ENCODE measurements at regions not wholly inside any gene's neighbourhood (a gene's known extent, or its start where the extent isn't known, plus 50 kb on each side); places are given as distances from the start of the nearest gene placed in this dataset.
"Not testable (repeated sequence)": the region's sequence is repeated elsewhere in the genome, so short reads cannot be mapped to it uniquely, and the experiment has no call there.

DNA sequence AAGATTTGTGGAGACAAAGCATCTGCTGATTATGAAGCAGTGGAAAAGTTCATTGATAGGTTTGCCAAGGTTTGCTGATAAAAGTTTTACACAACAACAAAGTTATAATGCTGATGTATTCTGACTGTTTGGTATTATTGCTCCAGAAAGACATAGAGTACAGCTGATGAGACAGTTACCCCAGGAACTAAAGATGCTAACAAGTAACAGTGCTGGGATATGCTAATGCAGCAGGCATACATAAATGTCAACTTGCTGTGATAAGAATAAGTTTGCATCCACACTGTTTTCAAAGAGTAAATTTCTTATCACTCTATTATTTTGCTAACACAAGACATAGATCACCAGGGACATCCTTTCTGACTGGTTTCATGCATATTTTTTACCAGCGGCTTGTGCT lies 1221.3 kb upstream of the CELF4 start:
- DNase-seq, result no peak

DNA sequence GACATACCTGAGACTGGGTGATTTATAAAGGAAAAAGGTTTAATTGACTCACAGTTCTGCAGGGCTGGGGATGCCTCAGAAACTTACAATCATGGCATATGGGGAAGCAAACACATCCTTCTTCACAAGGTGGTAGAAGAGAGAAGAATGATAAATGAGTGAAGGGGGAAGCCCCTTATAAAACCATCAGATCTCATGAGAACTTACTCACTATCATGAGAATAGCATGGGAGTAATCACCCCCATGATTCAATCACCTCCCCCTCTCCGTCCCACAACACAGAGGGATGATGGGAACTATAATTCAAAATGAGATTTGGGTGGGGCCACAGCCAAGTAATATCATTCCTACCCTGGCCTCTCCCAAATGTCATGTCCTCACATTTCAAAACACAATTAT lies 1206.0 kb upstream of the CELF4 start:
- not testable (repeated sequence) for DNase-seq

DNA sequence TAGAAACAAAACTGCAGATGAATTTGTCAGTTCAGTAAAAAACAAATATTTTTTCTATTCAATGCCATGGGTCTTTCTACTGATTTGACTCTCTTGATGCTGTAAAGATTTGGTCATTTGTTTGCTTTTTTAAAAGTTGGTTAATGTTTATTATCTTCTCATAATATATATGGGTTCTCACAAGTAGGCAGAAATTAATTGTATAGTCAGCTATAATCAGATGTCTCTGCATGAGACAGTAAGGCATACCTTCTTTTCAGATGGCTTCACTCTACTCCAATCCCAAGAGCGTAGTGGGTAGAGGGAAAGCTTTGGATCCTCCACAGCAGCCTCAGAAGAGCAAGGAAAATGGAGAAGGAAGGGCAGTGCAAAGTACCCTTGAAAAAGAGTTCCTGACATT lies 1202.9 kb upstream of the CELF4 start:
- no peak for DNase-seq

DNA sequence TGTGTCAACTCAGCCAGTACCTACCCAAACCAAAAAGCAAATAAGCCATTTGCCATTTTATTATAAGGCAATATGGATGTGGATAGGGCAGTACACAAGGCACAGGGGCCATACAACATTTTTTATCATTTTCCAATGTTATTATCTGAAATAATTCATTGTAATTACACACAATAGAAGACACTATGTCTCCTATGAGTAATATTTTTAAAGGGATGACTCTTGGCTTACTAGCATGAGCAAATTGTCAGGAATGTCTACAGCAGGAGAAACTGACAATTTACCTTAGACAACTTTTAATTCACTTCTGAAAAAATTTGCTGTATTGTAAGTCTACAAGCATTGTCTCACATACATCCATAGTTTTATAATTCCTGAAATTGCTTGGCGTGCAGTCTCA lies 1193.9 kb upstream of the CELF4 start:
- DNase-seq, result no peak

DNA sequence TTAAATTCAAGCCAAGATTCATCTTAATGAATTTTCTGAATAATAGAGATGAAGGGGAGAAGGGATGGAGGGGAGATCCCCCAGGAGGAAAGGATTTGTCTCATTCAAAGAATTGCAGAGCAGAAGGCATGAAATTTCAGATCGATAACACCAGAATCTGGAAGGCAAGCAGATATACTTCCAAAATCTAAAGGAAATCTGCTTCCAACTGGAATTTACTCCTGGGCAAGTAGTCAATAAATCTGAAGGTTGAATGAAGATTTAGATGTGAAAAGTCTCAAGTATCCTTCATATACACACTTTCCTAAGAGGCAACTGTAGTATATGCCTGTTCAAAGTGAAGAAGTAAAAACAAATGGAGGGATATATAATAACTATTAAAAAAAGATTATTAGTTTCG lies 1190.8 kb upstream of the CELF4 start:
- DNase-seq, result no peak

DNA sequence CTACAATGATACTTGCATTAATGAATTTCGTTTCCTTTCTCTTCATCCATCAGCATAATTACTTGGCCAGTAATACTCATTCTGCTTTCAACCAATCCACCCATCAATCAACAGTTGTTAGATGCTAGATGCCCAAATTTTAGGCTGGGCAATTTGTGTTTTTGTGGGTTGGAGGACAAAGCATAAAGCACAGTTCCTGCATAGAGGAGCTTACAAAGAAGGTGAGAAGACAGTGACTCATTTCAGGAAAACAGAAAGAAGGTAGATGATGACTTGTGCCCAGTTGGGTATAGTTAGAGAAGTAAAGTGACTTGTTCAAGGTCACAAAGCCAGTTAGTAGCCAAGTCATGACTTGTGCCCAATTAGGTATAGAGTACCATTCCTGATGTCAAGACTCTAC lies 1186.8 kb upstream of the CELF4 start:
- no peak for DNase-seq

DNA sequence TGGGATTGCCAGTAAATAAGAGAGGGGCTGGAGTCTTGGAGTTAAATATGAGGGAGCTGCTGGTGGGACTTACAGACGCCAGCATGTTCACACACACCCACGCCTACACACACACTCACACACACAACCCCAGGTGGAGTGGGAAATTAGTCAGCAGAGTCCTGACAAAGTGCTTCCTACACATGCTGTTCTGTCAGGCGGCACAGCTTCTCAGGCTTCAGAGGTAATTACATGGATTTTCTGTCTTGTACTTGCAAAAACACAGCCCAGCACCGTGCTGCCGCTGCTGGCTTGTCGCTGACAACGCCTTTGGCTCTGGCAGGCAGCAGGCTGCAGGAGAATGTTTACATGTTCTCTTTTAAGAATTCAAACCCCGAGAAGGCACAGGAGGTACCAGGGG lies 1186.3 kb upstream of the CELF4 start:
- DNase-seq, result no peak

DNA sequence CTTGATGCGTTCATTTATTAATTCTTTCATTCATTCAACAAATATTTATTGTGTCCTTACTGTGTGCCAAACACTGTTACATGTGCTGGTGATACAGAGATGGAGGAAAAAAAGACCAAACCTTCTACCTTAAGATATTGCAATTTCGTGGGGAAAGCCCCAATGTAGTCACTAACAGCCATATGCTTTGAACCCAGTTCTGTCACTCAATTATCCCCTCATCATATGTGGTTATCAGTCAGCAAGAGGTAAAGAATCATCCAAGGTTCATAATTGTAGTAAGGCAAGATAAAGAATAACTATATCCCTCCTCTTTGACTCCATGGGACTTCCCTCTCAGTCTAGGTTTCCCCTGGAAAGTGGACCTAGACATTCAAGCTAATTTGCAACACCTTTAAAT lies 1185.6 kb upstream of the CELF4 start:
- no peak for DNase-seq

DNA sequence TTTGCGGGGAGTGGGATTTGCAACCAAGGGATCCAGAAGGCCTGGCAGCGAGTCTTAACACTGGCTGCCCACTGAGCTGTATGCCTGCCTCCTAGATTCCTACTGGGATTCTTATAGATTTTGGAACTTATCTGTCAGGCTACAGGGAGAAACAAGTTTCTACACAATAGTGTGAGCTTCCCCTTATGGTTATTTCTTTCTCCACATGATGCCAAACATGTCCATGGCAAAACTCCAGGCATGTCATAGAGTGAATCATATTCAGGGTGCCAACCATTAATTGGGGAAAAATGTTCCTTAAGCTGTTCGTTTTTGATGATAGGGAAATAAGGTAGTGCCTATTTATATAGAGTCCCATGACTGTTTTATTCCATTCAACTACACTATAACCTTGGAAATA lies 1185.2 kb upstream of the CELF4 start:
- DNase-seq, result no peak

DNA sequence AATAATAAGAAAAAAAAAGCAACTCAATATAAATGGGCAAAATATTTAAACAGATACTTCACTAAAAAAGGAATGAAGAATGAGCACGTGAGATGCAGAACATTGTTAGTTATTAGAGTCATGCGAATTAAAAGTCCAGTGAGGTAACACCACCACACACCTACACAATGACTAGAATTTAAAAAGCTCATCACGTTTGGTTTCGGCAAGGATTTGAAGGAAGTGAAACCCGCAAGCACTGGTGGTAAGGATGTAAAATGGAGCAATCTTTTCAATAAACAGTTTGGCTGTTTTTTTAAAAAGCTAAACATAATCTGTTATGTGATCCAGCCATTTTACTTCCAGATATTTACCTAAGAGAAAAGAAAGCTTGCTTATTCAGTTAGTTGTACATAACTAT lies 1181.6 kb upstream of the CELF4 start:
- DNase-seq, result no peak

DNA sequence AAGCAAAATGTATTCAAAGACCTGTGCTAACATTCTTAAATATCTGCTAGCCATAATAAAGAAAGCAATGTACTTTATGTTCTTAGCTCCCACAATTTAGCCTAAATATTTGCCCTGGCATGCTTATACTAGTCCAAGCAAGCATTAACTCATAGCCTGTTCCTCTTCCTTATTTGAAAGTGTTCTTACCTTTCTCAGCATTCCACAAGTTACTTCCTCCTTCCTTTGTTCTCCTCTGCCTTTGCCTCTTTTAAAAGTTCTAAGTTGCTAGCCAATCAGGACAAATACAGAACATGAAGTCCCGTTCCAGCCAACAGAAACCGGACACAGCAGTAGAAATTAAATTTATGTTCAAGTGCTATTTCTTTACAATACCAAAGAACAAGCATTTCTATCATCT lies 1154.6 kb upstream of the CELF4 start:
- DNase-seq, result not testable (repeated sequence)

DNA sequence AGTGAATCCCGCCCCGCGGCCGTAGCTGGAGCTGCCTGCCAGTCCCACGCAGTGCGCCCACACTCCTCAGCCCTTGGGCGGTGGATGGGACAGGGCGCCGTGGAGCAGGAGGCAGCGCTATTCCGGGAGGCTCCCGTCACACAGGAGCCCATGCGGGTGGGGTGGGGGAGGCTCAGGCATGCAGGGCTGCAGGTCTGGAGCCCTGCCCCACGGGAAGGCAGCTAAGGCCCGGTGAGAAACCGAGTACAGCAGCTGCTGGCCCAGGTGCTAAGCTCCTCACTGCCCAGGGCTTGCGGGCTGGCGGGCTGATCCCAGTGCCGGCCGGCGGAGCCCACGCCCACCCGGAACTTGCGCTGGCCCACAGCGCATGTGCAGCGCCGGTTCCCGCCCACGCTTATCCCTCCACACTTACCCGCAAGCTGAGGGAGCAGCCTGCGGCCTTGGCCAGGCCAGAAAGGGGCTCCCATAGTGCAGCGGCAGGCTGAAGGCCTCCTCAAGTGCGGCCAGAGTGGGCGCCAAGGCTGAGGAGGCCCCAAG lies 1152.8 kb upstream of the CELF4 start:
- DNase-seq, result no peak

DNA sequence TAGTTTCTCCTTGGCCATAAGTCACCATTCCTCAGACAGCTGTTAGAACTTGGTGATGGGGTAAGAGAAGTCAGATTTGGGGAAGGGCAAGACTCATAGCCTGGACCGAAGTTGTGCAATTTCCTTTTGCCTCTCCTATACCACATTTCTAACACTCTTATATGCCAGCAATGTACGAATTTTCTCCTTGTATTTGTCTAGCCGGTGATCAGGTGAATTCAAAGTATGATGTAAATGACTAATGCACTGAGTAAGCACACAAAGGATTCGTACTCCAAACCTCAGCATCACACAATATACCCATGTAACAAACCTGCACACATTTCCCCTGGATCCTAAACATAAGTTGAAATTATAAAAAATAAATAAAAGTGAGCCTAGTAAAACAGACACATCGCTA lies 1143.5 kb upstream of the CELF4 start:
- no peak for DNase-seq

DNA sequence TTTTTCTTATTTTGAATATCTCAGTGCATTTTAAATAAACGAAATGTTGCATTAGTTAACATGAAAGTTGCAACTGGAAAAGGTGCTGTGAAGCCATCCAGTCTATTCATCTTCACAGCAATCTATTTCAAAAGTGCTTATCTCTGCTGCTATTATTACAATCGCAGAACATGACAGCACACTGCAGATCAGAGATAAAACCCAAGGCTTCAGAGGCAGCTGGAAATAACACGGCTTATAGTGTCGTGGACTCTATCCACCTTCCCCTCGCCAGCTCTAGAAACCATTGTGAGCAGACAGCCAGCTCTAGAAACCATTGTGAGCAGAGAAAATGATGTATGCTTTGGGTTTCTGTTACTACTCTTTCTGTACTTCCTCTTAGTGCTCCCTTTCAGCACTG lies 1140.8 kb upstream of the CELF4 start:
- DNase-seq, result no peak

DNA sequence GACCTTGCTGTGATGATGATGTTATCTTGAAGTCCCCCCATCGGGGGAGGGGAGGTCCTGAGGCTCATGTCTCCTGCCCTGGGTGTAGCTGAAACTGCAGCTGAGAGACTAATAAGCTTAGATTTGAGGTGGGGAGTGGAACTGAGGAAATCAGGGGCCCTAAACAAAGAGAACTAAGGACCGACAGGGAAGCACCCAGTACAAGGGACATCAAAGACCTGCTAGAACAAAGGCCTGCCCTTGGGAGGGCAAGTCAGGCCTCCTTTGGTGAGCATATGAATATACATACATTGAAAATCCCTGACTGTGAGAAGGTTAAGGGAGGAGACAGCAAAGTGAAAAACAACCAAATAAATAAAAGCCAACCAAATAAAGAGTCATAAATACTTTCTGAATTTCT lies 1132.5 kb upstream of the CELF4 start:
- DNase-seq, result no peak

DNA sequence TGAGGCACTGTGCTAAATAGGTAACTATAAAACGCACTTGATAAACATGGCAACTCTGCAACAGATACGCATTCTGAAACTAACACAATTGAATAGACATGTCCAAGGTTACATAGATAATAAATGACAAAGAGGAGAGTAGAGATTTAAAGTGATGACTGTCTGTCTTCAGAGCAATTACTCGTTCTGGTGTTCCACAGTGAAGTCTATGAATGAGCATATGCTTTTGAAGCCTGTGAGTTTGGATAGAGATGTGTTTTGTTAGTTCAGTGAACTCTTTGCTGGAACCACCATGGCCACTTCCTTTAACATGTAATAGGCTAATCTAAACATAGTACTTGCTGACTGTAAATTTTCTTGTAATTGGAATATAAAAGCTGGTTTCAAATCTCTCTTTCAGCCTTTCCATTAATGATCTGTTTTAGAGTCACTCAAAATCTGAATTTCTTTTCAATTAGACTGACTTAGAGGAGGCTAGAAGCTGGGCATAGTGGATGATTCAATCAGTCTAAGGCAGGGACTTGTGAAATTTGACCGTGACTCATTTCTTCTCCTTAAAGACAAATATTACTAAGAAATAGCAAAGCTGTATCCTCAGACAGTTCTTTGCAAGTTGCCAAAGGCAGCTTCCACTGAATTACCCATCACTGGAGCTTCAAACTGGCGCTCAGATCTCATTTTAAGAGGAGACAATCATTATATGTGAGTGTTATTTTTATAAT lies 1130.1 kb upstream of the CELF4 start:
- no peak for DNase-seq

DNA sequence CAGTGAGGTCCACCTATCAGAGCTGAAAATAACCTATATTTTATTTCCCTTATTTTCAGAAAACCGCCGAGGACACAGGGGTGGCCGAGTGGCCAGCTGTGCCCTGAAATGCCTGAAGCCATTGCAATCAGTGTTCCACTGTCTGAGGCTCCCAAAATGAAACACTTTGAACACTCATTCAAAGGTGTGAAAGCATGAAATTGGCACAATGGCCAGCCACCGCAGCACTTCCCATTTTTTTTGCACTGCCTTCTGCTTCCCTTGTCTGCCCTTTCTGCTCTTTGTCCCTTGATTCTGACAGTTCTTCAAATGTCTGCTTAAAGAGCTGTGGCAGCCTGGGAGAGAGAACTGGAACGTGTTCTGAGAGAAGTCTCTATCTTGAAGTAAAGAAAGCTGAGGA lies 1127.5 kb upstream of the CELF4 start:
- DNase-seq, result no peak

DNA sequence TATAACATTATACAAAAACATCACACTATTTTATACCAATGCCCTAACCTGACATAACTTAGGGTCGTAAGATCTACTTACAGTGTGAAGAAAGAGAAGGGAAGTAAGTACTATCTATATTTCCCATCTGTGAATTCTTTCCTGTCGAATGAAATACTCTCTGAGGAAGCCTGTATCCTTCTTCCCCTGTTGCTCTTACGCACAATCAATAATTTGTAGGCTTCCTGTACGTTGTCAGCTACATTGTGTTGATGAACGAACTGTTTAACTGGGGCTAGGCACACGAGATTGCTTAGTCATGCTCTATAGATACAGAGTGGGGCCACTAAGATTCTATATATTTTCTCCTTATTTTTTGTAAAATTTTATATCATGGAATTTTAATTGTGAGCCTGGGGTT lies 1125.0 kb upstream of the CELF4 start:
- no peak for DNase-seq

DNA sequence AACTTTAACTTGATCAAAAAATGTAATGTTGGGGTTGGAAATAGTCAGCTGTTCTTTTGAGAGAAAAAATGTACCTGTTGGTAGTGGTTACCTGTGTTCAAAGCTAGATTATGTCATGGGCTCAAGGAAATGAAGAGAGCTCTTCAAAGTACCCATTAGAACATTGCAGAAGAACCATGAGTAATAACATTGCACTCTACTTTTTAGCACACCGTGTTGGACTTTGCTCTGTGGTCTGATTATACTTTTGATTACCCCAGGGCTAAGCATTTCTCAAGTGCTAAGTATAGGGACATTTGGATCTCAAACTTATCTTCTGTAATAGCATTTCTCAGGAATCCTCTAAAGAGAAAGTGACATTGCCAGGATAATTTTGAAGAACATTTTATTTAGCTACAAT lies 1122.8 kb upstream of the CELF4 start:
- no peak for DNase-seq

DNA sequence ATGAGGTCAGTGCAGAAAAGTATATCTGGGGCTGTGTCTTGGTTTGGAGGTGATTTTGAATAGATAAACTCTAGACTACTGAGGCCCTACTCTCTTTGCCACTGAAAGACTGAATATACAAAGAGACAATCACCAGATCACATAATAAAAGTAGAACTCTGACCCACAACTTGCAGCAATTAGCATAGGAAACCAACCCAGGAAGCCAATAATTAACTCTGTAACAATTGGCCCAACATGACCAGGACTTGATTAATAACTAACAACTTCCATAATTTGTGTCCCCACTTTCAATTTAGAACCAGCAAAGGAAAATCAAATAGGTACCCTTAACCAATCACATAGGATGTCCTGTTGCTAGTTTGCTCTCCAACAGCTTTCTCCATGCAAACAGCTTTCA lies 1104.9 kb upstream of the CELF4 start:
- DNase-seq, result no peak

DNA sequence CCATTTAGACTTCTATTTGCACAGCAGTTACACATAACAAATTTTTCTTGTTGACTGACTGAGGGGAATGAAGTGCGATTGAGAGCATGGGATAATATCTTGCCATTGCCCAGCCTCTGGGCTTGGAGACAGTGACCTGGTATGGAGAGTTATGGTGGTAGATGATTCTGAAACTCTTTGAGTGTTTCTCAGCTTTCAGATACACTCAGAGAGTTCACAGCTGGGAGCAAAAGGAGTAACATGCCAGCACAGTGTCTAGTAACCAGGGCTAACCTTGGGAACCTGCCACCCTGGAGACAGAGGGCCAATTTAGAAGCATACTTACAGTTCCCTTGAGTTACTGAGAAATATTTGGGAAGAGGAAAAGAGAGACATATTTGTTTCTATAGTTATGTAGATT lies 1099.3 kb upstream of the CELF4 start:
- no peak for DNase-seq

DNA sequence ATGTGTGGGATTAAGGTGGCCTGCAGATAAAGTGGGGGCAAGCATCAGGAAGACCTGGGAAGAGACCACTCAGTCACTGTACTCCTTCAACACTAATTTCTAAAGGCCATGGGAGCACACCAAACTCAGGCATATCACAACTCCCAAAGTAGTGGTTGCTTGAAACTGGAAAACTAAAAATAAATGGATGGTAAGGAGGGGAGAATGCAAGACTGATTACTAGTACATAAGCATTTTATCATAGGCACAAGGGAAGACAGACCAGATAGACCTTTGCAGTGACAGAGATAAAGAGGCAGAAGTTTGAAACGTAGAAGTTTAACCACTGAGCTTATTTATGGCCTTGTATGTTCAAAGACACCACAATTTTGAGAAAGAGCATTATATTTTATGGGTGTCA lies 1098.1 kb upstream of the CELF4 start:
- DNase-seq, result no peak

DNA sequence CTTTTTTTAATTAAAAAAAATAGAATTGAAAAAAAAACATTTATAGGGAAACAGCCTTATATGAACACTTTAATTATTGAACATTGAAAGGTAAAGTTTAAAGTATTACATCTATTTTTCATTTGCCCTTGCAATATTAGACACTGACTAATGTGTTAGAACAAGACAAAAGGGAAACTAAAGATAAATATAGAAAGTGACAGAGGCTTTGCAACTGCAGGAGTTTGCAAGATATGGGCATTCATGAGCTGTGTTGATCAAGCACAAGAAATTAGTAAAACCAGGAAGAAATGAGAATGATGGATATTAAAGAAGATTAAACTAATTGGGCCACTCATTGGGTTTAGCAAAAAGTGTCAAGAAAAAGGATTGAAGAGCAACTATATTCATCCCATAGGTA lies 1097.7 kb upstream of the CELF4 start:
- no peak for DNase-seq

DNA sequence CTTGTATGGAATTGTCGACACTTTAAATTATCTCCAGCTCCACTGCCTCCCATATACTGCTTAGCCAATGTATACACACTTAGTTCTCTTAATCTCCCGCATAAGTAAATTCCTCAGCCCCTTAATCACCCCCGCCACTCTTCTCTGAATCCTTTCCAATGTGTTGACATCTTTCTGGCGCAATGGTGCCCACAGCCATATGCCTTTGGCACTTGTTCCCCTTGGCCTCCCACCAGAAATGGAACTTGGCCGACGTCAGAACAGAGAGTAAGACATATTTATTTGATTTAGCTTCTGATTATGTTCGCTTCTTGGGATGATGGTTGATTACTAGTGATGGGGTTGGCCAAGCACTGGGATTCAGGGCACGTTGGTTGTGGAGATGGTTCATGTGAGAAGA lies 1089.3 kb upstream of the CELF4 start:
- no peak for DNase-seq

DNA sequence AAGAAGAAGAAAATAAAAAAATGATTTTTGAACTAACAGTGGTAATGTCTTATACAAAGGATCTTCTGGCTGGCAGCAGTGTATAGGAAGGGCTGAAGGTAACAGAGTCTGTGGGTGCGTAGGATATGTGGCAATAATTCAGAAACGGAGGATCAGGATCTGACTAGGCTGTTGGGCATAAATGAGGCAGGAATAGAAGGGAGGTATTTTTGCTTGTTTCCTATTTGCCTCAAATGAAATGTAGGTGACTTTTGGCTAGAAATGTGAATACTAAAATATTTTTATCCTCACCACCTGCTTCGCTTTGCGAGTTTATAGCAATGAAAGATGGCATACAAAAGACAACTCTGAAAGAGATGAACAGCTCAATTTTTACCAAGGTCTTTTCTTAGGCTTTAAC lies 1086.1 kb upstream of the CELF4 start:
- no peak for DNase-seq

DNA sequence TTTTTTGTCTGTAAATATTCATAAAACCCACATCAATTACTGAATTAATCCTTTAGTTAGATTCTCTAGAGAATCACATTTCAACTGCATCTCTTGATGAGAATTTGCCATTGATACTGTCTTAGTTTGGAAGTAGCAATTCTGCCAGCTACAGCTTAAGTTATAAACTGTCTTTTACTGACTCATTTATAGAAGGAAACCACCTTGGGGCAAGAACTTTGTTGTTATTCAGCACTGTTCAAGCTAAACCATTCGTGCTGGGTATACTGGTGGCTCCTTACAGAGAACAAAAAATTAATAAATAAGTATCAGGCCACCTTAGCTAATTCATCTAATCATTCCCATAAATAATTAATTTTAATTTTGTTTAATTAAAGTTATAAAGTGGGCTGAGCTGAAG lies 1082.6 kb upstream of the CELF4 start:
- no peak for DNase-seq
